RWPE1 (cell line): ENCODE measurements at regions not wholly inside any gene's neighbourhood (a gene's known extent, or its start where the extent isn't known, plus 50 kb on each side); places are given as distances from the start of the nearest gene placed in this dataset.

Source experiments
- CTCF ChIA-PET: fragments of 350-600 bp; sonication (Branson Sonifier 250); formaldehyde crosslinking; extraction: SDS; loops from one replicate; lab custom pipeline; 2021; lab: Yijun Ruan, JAX
- POLR2A ChIA-PET: fragments of 400-600 bp; formaldehyde crosslinking; extraction: SDS; loops from one replicate; lab custom pipeline; 2020; ENCODE audit warnings: antibody characterized with exemption; ENCODE audit not compliant: low non-redundant PET; lab: Yijun Ruan, JAX
- DNase-seq: peaks from one replicate; pipeline ENCODE4 v3.0.0; 2012; ENCODE audit warnings: low spot score
- H3K27ac ChIP-seq: fragments of 450-650 bp; 2 replicates; pipeline ENCODE4 v1.5.1; 2017
- CTCF ChIP-seq: fragments of 450-650 bp; conservative IDR thresholded peaks from 2 replicates; pipeline ENCODE4 v1.5.1; 2017; ENCODE audit warnings: low read depth, mild to moderate bottlenecking

GRCh38 chr16:8087597-8088289, 502.6 kb downstream of the TMEM114 start:
- H3K27ac ChIP-seq = no peak overlapping the region
- TF ChIP-seq CTCF = no peak
- ChIA-PET POLR2A (no interaction called here), CTCF (no interaction called here)
- no peak for DNase-seq

GRCh38 chr16:8087146-8087545, 503.2 kb downstream of the TMEM114 start:
- no peak overlapping the region for H3K27ac ChIP-seq
- no peak for TF ChIP-seq CTCF
- ChIA-PET CTCF (interaction anchor here (0.7 kb wide), 1 partner anchor 785 kb away, joined by 3 read pairs; no protein-coding TSS in a partner anchor), POLR2A (no interaction called here)
- DNase-seq = no peak

- CTCF ChIA-PET = no interaction called here
Observed at GRCh38 chr16:8084882-8085281, 505.4 kb downstream of the TMEM114 start.

GRCh38 chr16:8084302-8084701, 506.0 kb downstream of the TMEM114 start:
- no peak for DNase-seq
- ChIA-PET CTCF (no interaction called here), POLR2A (no interaction called here)
- no peak for TF ChIP-seq CTCF
- H3K27ac ChIP-seq = no peak overlapping the region

More at GRCh38 chr16:8084882-8085281, 505.4 kb downstream of the TMEM114 start:
- no peak for DNase-seq
- POLR2A ChIA-PET = no interaction called here
- no peak overlapping the region for H3K27ac ChIP-seq
- TF ChIP-seq CTCF = no peak

- no peak for DNase-seq
- CTCF ChIA-PET = interaction anchor here (0.7 kb wide), 1 partner anchor 446 kb away, joined by 3 read pairs; no protein-coding TSS in a partner anchor
- no peak overlapping the region for H3K27ac ChIP-seq
- POLR2A ChIA-PET = no interaction called here
- no peak for TF ChIP-seq CTCF
Observed at GRCh38 chr16:8083560-8083959, 506.8 kb downstream of the TMEM114 start.

GRCh38 chr16:8080817-8081216, 509.5 kb downstream of the TMEM114 start:
- CTCF ChIA-PET = no interaction called here

More at GRCh38 chr16:8080817-8081216, 509.5 kb downstream of the TMEM114 start:
- no peak overlapping the region for H3K27ac ChIP-seq
- POLR2A ChIA-PET = no interaction called here
- no peak for DNase-seq
- no peak for TF ChIP-seq CTCF
